Caco-2 (cell line): ENCODE measurements at regions not wholly inside any gene's neighbourhood (a gene's known extent, or its start where the extent isn't known, plus 50 kb on each side); places are given as distances from the start of the nearest gene placed in this dataset.

ENCODE experiments used
- BruUV-seq: library from RNA; stranded (reverse); fragments of 400-500 nt; replicated peaks from 2 replicates; lab custom pipeline; 2021; lab: Mats Ljungman, UMichigan
- CTCF ChIA-PET: fragments of 300-600 bp; sonication (Branson Sonifier 250); formaldehyde crosslinking; loops from one replicate; lab custom pipeline; 2022; ENCODE audit warnings: antibody characterized with exemption; lab: Charles Lee
- POLR2A ChIA-PET: fragments of 300-600 bp; sonication (Branson Sonifier 250); formaldehyde crosslinking; loops from one replicate; lab custom pipeline; 2022; ENCODE audit warnings: antibody characterized with exemption; lab: Charles Lee
- DNase-seq, 2 experiments: peaks; one replicate each; pipeline versions ENCODE4 v3.0.0 to v3.0.0-alpha.2; 2020 to 2022
- H3K27me3 ChIP-seq: replicated peaks from 2 replicates; pipeline ENCODE4 v1.6.0; 2011; ENCODE audit warnings: low read length; ENCODE audit not compliant: control insufficient read depth, insufficient read depth
- H3K36me3 ChIP-seq: 2 replicates; pipeline ENCODE4 v1.5.1; 2011; ENCODE audit warnings: low read length; ENCODE audit not compliant: control insufficient read depth, insufficient read depth
- H3K4me1 ChIP-seq: fragments of 250-450 bp; sonication (Bioruptor Pico); 2 replicates; pipeline ENCODE4 v1.5.1; 2020; ENCODE audit warnings: mild to moderate bottlenecking
- H3K4me3 ChIP-seq: 2 replicates; pipeline ENCODE4 v1.5.1; 2011; ENCODE audit warnings: low read depth, mild to moderate bottlenecking, control low read depth, low read length
- H3K9me3 ChIP-seq: fragments of 250-450 bp; sonication (Bioruptor Pico); 2 replicates; pipeline ENCODE4 v1.5.1; 2020; ENCODE audit warnings: mild to moderate bottlenecking, moderate library complexity
- H3K27ac Mint-ChIP-seq: one replicate; pipeline ENCODE4 v1.8.0; 2022; ENCODE audit warnings: mixed read lengths; ENCODE audit not compliant: unreplicated experiment
- H3K27me3 Mint-ChIP-seq: one replicate; pipeline ENCODE4 v1.8.0; 2022; ENCODE audit warnings: mixed read lengths; ENCODE audit not compliant: insufficient read depth, unreplicated experiment
- H3K36me3 Mint-ChIP-seq: one replicate; pipeline ENCODE4 v1.8.0; 2022; ENCODE audit warnings: mild to moderate bottlenecking, mixed read lengths; ENCODE audit not compliant: insufficient read depth, unreplicated experiment
- H3K4me1 Mint-ChIP-seq: one replicate; pipeline ENCODE4 v1.8.0; 2022; ENCODE audit warnings: low read depth, mixed read lengths; ENCODE audit not compliant: unreplicated experiment
- H3K4me3 Mint-ChIP-seq: one replicate; pipeline ENCODE4 v1.8.0; 2022; ENCODE audit warnings: mild to moderate bottlenecking, moderate library complexity, mixed read lengths; ENCODE audit not compliant: unreplicated experiment
- H3K9me3 Mint-ChIP-seq: one replicate; pipeline ENCODE4 v1.8.0; 2022; ENCODE audit warnings: mixed read lengths; ENCODE audit not compliant: unreplicated experiment
- CTCF ChIP-seq, 2 experiments: fragments of 200-600 bp in 1 of 2; IDR thresholded peaks; 1 replicate in 1 of 2; 2 replicates in 1 of 2; pipeline versions ENCODE4 v1.5.1 to v1.8.0; 2011 to 2022; ENCODE audit warnings: antibody characterized with exemption in 1 of 2, control low read depth in 1 of 2, inconsistent platforms in 1 of 2, low read depth in 1 of 2, low read length in 1 of 2, mild to moderate bottlenecking in 1 of 2, moderate library complexity in 1 of 2; ENCODE audit not compliant: insufficient read depth in 1 of 2, severe bottlenecking in 1 of 2, unreplicated experiment in 1 of 2
- intact Hi-C: fragments of 100-400 bp; cut with micrococcal nuclease; formaldehyde crosslinking; loops from one replicate; pipeline ENCODE4 v1.10.0; 2022; ENCODE audit not compliant: unreplicated experiment

GRCh38 chr20:39280875-39281274 lies 318.7 kb downstream of the DHX35 start:
- Mint-ChIP-seq H3K27me3 (peaks cover 7% of the 10 kb centered on the region), H3K27ac (no peak overlapping the region), H3K4me1 (no peaks in the 10 kb centered on the region), H3K36me3 (no peaks in the 10 kb centered on the region), H3K9me3 (peaks cover under 1% of the 10 kb centered on the region), H3K4me3 (no peak overlapping the region)
- Histone ChIP-seq H3K4me1 (no peaks in the 10 kb centered on the region), H3K36me3 (no peaks in the 10 kb centered on the region), H3K9me3 (0 out of 2 replicates have a peak, but pooled peaks cover 7% of the 10 kb centered on the region), H3K4me3 (no peak overlapping the region), H3K27me3 (no peaks in the 10 kb centered on the region)
- POLR2A ChIA-PET = no interaction called here
- intact Hi-C loops = no loop called here
- BruUV-seq = no TSS peak
- DNase-seq = no peak
- CTCF ChIA-PET = interaction anchor here (0.7 kb wide), 1 partner anchor 16 kb away, joined by 3 read pairs; no protein-coding TSS in a partner anchor
- no peak for TF ChIP-seq CTCF (IDR thresholded peaks at IDR 0.05; ENCODE audit: insufficient read depth in 1 of 2, low read depth in 1 of 2, low read length in 1 of 2, severe bottlenecking in 1 of 2, unreplicated experiment in 1 of 2)

- Mint-ChIP-seq H3K27ac (no peak overlapping the region), H3K4me3 (no peak overlapping the region), H3K4me1 (no peaks in the 10 kb centered on the region), H3K9me3 (no peaks in the 10 kb centered on the region), H3K27me3 (peaks cover 11% of the 10 kb centered on the region), H3K36me3 (no peaks in the 10 kb centered on the region)
- intact Hi-C loops = no loop called here
- TF ChIP-seq CTCF (IDR thresholded peaks at IDR 0.05; ENCODE audit: insufficient read depth in 1 of 2, low read depth in 1 of 2, low read length in 1 of 2, severe bottlenecking in 1 of 2, unreplicated experiment in 1 of 2) = no peak
- DNase-seq = no peak
- BruUV-seq = no TSS peak
- H3K4me1 ChIP-seq = no peaks in the 10 kb centered on the region
- ChIA-PET CTCF (interaction anchor here (0.6 kb wide), 1 partner anchor 141 kb away, joined by 4 read pairs; no protein-coding TSS in a partner anchor), POLR2A (no interaction called here)
- H3K4me3 ChIP-seq = no peak overlapping the region
- H3K27me3 ChIP-seq = no peaks in the 10 kb centered on the region
- H3K36me3 ChIP-seq = no peaks in the 10 kb centered on the region
- H3K9me3 ChIP-seq = 0 out of 2 replicates have a peak, but pooled peaks cover 7% of the 10 kb centered on the region
Observed at GRCh38 chr20:39278230-39278788, 316.2 kb downstream of the DHX35 start.

- no peak for TF ChIP-seq CTCF (IDR thresholded peaks at IDR 0.05; ENCODE audit: insufficient read depth in 1 of 2, low read depth in 1 of 2, low read length in 1 of 2, severe bottlenecking in 1 of 2, unreplicated experiment in 1 of 2)
- no peaks in the 10 kb centered on the region for H3K4me1 Mint-ChIP-seq
- Histone ChIP-seq H3K27me3 (no peaks in the 10 kb centered on the region), H3K9me3 (0 out of 2 replicates have a peak, but pooled peaks cover 7% of the 10 kb centered on the region), H3K4me3 (no peak overlapping the region), H3K4me1 (no peaks in the 10 kb centered on the region), H3K36me3 (no peaks in the 10 kb centered on the region)
- no TSS peak for BruUV-seq
- H3K4me3 Mint-ChIP-seq = no peak overlapping the region
- ChIA-PET POLR2A (no interaction called here), CTCF (no interaction called here)
- peaks cover 13% of the 10 kb centered on the region for H3K27me3 Mint-ChIP-seq
- intact Hi-C loops = no loop called here
- no peaks in the 10 kb centered on the region for H3K9me3 Mint-ChIP-seq
- H3K36me3 Mint-ChIP-seq = no peaks in the 10 kb centered on the region
- no peak overlapping the region for H3K27ac Mint-ChIP-seq
- no peak for DNase-seq
Observed at GRCh38 chr20:39277185-39277584, 315.0 kb downstream of the DHX35 start.
